ENCODE measurements at regions not wholly inside any gene's neighbourhood (a gene's known extent, or its start where the extent isn't known, plus 50 kb on each side); places are given as distances from the start of the nearest gene placed in this dataset.

DNA sequence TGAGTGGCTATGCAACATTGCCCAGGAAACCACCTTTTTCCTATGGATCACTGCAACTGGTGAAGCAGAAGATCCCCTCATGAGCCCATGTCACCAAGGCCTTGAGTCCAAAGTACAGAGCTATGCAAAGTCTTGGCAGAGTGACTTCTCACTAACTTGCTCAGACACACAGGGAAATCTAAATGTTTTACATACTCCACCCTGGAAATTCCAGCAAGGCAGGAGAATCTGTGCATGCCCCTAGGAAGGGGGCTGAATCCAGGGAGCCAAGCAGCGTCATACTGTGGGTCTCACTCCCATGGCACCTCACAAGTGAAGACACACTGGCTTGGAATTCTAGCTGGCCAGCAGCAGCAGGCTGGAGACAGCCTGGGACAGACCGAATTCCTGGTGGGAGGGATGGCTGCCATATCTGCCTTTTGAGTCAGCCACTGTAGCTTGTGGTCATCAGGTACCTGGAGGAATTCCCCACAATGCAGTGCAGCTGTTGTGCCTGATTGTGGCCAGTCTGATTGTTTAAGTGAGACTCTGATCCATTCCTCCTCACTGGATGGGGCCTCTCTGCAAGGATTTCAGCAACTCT is 1817.4 kb downstream of the SUCLG1 start:
- Histone ChIP-seq H3K4me3 (no peak overlapping the region), H3K9me3 (peaks cover 0 to 28% of the 10 kb centered on the region in 2 donors), H3K4me1 (no peaks in the 10 kb centered on the region), H3K27ac (no peak overlapping the region), H3K27me3 (no peaks in the 10 kb centered on the region), H3K36me3 (no peaks in the 10 kb centered on the region)
- intact Hi-C loops (cut with DNase I), result no loop called here
- ATAC-seq, result no peak
- no peak for DNase-seq
- TF ChIP-seq, protein P1, sequence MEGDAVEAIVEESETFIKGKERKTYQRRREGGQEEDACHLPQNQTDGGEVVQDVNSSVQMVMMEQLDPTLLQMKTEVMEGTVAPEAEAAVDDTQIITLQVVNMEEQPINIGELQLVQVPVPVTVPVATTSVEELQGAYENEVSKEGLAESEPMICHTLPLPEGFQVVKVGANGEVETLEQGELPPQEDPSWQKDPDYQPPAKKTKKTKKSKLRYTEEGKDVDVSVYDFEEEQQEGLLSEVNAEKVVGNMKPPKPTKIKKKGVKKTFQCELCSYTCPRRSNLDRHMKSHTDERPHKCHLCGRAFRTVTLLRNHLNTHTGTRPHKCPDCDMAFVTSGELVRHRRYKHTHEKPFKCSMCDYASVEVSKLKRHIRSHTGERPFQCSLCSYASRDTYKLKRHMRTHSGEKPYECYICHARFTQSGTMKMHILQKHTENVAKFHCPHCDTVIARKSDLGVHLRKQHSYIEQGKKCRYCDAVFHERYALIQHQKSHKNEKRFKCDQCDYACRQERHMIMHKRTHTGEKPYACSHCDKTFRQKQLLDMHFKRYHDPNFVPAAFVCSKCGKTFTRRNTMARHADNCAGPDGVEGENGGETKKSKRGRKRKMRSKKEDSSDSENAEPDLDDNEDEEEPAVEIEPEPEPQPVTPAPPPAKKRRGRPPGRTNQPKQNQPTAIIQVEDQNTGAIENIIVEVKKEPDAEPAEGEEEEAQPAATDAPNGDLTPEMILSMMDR (IDR thresholded peaks at IDR 0.05), result no peak

DNA sequence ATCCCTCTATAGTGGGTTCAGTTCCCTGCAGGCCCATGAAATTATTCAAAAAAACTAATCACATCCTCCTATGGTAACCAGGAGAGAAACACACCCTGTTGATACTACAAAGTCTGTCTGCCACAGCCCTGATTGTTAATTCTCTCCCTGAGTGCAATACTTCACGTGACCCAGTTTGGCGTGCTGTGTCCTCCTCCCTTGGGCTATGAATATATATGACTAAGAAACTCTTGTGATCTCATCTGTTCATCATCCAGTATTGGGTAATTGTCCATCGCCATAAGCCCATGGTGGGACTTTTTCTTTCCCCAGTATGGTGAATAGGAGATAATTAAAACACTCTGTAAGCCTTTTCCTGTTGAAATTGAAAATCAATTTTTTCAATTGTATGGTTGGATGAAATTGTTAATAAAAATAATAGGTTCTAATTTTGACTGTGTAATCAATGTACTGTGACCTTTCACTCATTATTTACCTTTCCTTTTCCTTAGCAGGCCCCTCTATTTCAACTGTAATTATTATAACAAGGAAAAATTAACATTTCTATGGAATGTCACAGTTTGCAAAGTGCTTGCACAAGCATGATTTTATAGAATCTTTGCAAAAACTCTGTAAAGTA is 1822.6 kb downstream of the SUCLG1 start:
- no peak for ATAC-seq
- no peaks in the 10 kb centered on the region for H3K27me3 ChIP-seq
- TF ChIP-seq, protein P1 (IDR thresholded peaks at IDR 0.05), result no peak
- no peaks in the 10 kb centered on the region for H3K36me3 ChIP-seq
- H3K4me1 ChIP-seq, result no peaks in the 10 kb centered on the region
- peaks cover 0 to 15% of the 10 kb centered on the region in 2 donors for H3K9me3 ChIP-seq
- DNase-seq, result no peak
- intact Hi-C loops (cut with DNase I), result no loop called here
- no peak overlapping the region for H3K27ac ChIP-seq
- no peak overlapping the region for H3K4me3 ChIP-seq

DNA sequence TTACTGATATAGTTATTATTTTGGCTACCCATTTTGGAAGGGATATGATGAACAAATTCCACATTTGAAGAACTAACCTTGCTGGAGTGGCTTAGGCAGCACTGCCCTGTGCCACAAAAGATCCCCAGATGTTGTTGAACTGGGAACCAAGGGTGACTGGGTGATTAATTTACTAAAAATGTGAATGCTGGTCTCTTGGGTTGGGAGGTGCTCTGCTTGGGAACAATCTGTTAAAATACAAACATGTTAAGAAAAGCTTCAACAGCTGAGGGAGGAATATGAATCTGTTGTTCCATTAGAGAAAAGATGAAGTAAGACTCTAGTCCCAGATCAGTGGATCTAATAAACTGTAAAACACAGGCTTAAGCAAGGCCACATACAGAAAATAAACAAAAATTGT is 1860.1 kb downstream of the SUCLG1 start:
- no peak for ATAC-seq
- Histone ChIP-seq H3K27me3 (no peaks in the 10 kb centered on the region), H3K4me1 (no peaks in the 10 kb centered on the region), H3K4me3 (no peak overlapping the region), H3K9me3 (peaks cover 0 to 8% of the 10 kb centered on the region in 2 donors), H3K36me3 (no peaks in the 10 kb centered on the region), H3K27ac (no peak overlapping the region)
- TF ChIP-seq, protein P1 (IDR thresholded peaks at IDR 0.05), result no peak
- intact Hi-C loops (cut with DNase I), result no loop called here
- no peak for DNase-seq

DNA sequence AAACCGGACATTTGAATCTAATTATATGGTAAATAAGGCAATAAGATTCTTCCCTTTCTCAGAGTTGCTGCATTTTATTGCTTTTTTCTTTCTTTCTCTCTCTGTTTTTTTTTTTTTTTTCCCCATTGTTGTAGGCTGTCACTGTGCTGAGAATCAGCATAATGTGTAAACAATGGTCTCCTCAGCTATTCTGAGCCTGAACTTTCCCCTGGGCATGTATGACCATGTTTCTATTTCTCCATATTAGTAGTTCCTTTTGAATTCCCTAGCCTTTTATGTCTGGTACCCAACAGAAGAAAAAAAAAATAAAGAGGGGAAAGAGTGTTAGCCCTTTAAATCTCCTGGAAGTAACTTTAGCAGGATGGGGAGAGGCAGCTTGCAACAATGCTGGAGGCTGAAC is 1862.5 kb downstream of the SUCLG1 start:
- Histone ChIP-seq H3K36me3 (no peaks in the 10 kb centered on the region), H3K9me3 (peaks cover 0 to 6% of the 10 kb centered on the region in 2 donors), H3K27ac (no peak overlapping the region), H3K27me3 (no peaks in the 10 kb centered on the region), H3K4me1 (no peaks in the 10 kb centered on the region), H3K4me3 (no peak overlapping the region)
- DNase-seq (no peak), ATAC-seq (no peak)
- intact Hi-C loops (cut with DNase I), result no loop called here
- TF ChIP-seq, protein P1 (IDR thresholded peaks at IDR 0.05), result no peak

DNA sequence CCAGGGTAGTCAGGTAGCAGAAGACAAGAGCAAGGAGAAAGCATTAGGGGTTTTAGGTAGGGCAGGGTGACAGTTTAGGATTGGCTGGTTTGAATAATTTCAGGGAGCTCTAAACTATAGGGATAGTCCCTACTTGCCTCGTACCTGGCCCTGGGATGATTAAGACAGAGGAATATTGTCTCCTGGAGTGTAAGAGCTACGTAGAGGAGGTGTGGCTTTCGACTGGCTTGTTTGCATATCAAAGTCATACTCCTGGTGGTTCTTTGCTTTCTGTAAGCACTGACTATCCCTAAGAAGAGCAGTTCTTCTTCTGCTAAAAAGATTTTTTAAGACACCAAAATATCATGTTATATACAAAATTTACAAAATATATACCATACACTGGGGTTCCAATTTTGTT is 1867.4 kb downstream of the SUCLG1 start:
- ATAC-seq (no peak), DNase-seq (no peak)
- Histone ChIP-seq H3K36me3 (no peaks in the 10 kb centered on the region), H3K9me3 (peaks cover 0 to 6% of the 10 kb centered on the region in 2 donors), H3K4me1 (no peaks in the 10 kb centered on the region), H3K27me3 (no peaks in the 10 kb centered on the region), H3K4me3 (no peak overlapping the region), H3K27ac (no peak overlapping the region)
- intact Hi-C loops (cut with DNase I), result no loop called here
- TF ChIP-seq, protein P1 (IDR thresholded peaks at IDR 0.05), result no peak

All from left lung (tissue), 4 donors.